GM12873 (cell line): ENCODE measurements at regions not wholly inside any gene's neighbourhood (a gene's known extent, or its start where the extent isn't known, plus 50 kb on each side); places are given as distances from the start of the nearest gene placed in this dataset.

Experiments
- TF ChIP-seq, protein P1 (sequence below): IDR thresholded peaks from 2 replicates; pipeline ENCODE4 v1.5.1; 2012; ENCODE audit warnings: low read depth, mild to moderate bottlenecking, moderate library complexity, low read length, control low read depth; ENCODE audit not compliant: insufficient read depth; ENCODE audit errors: missing control alignments

DNA sequence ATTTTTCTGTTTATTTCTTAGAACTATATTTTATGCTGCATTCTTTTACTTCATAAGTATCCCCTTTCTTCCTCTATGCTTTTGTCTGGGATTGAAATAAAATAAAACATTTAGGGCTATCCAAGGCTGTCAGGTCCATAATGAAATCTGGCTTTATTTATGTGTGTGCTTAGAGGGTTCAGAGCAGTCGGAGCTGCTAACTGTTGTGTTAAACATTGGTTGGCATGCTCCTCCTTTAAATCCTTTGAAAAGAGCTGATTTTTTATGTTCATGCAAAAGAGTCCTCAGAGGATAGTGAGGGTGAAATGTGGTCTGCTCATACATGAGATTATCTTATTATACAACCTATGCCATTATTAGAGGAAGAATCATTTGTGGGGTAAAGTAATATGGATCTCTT, 322.3 kb upstream of the E2F7 start:
- TF ChIP-seq, protein P1, sequence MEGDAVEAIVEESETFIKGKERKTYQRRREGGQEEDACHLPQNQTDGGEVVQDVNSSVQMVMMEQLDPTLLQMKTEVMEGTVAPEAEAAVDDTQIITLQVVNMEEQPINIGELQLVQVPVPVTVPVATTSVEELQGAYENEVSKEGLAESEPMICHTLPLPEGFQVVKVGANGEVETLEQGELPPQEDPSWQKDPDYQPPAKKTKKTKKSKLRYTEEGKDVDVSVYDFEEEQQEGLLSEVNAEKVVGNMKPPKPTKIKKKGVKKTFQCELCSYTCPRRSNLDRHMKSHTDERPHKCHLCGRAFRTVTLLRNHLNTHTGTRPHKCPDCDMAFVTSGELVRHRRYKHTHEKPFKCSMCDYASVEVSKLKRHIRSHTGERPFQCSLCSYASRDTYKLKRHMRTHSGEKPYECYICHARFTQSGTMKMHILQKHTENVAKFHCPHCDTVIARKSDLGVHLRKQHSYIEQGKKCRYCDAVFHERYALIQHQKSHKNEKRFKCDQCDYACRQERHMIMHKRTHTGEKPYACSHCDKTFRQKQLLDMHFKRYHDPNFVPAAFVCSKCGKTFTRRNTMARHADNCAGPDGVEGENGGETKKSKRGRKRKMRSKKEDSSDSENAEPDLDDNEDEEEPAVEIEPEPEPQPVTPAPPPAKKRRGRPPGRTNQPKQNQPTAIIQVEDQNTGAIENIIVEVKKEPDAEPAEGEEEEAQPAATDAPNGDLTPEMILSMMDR = no peak

GRCh38 chr12:77387214-77387613, 321.8 kb upstream of the E2F7 start:
- TF ChIP-seq, protein P1 = no peak

DNA sequence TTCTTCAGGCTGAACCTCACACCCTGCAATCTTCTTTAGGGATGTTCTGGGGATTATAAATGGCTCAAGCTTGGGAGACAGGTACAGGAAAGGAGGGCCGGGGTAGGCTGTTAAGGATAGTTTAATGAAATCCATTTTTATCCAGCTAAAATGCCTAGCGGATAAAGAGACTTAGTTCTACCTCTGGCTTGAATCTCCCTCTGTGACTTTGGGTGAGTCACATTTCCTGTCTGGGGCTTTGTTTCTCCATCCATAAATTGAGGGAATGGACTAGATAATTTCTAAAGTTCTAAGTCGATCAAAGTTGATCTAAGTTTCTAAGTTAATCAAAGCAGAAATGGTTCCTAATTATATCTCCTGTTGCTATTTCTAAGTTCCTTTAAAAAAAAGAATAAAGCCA, 319.6 kb upstream of the E2F7 start:
- TF ChIP-seq, protein P1 = no peak

DNA sequence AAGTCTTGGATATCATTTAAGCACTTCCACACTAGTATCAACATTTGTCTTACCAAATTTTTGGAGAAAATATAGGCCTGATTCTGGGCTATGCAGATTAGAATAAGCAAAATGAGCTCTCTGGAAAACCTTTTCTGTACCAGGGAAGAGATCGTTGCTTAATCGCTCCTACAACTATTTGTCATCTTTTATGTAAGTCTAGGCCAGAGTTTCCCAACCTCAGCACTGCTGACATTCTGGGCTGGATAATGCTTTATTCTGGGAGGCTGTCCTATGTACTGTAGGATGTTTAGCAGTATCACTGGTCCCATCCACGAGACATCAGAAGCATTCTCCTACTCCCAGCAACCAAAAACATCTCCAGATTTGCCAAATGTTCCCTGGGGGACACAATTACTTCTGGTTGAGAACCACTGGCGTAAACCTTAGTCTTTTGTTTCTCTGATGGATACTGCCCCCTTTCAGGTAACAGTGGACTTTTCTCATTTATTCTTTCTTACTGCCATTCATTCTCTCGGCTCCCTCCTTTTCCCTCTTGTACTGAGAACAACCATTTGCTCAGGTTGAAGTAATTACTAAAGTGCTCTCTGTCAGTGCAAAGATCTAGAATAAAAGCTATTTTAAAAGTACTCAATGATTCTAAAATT, 316.9 kb upstream of the E2F7 start:
- TF ChIP-seq, protein P1 = no peak

DNA sequence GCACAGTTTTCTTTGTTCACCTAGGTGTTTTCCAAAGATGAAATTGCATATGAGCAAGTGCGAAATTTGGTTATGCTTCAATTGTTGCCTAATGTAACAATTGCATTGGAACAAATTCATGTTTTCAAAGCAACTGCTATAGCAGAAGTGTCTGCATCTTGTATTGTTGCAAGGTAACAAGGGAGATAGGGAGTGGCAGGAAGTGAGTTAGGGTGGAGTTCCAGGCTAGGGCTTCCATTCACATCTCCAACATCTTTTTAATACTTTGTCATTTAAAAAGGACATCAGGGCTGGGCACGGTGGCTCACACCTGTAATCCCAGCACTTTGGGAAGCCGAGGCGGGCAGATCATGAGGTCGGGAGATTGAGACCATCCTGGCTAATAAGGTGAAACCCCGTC, 312.3 kb upstream of the E2F7 start:
- TF ChIP-seq, protein P1 = no peak

GRCh38 chr12:77377116-77377515, 311.7 kb upstream of the E2F7 start:
- TF ChIP-seq, protein P1 = no peak

DNA sequence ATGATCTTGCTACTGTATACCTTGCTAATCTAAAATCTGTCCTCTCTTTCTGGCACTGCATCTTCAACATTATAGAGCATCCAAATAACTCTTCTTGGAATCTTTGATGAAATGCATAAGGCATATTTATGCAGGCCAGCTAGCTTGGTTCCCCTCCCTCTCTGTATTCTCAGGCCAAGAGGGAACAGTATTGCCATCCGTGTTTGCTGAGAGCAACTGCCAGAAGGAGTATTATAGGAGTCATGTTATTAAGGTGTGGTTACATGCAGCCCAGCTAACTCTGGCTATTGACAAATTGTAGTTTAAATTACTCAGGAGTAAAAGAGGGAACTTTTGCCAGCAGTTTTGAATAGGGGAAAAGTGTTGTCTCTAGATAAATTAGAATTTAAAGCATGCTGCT, 309.3 kb upstream of the E2F7 start:
- TF ChIP-seq, protein P1 = no peak
